HG02759 (cell line): ENCODE measurements at regions not wholly inside any gene's neighbourhood (a gene's known extent, or its start where the extent isn't known, plus 50 kb on each side); places are given as distances from the start of the nearest gene placed in this dataset.
A peak's percentile ranks its signal among the peaks of the same experiment; 100 is the strongest.

ENCODE experiments used
- ATAC-seq: cut with Tn5 transposase; IDR thresholded peaks from one replicate; pipeline ENCODE4 v1.9.1; 2021; ENCODE audit warnings: mild to moderate bottlenecking, moderate library complexity; ENCODE audit not compliant: unreplicated experiment

- ATAC-seq, result no peak
Measured at GRCh38 chr6:130755368-130756034, 71.7 kb upstream of the SMLR1 start.

DNA sequence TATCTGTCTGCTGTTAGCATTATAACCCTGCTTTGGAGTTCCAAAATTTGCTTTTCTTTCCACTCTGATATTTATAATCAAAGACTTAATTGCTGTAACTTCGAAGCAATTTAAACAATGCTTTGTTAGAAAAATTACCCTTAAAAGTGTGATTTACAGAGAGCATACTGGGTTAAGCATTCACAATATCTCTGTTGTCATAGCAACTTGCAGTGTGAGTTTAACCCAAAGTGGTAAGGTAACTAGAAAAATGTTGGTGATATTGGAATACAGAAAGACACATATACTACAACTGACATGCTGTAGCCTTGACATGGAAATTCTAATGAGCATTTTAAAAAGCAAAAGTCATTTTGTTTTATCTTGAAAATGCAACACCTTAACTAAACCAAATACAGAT lies 70.4 kb upstream of the SMLR1 start:
- no peak for ATAC-seq

- ATAC-seq, result no peak
Measured at GRCh38 chr6:130758813-130759212, 68.4 kb upstream of the SMLR1 start.

DNA sequence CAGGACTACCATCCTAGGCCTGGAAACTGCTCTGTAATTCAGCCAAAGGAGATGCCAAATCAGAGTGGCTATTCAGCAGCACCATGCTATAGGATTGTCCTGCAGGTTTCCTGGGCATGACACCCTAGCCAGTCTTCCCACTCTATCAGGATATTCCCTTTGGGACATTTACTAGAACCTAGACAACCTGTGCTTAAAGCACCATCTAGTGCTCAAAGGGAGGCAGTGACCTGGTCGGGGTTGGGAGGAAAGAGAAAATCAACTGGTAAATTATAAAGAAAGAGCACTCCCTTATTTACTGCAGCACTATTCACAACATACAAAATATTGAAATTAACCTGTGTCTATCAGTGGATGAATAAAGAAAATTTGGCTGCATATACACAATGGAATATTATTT lies 67.2 kb upstream of the SMLR1 start:
- ATAC-seq, result no peak

GRCh38 chr6:130761286-130761685 lies 65.9 kb upstream of the SMLR1 start:
- ATAC-seq, result no peak

DNA sequence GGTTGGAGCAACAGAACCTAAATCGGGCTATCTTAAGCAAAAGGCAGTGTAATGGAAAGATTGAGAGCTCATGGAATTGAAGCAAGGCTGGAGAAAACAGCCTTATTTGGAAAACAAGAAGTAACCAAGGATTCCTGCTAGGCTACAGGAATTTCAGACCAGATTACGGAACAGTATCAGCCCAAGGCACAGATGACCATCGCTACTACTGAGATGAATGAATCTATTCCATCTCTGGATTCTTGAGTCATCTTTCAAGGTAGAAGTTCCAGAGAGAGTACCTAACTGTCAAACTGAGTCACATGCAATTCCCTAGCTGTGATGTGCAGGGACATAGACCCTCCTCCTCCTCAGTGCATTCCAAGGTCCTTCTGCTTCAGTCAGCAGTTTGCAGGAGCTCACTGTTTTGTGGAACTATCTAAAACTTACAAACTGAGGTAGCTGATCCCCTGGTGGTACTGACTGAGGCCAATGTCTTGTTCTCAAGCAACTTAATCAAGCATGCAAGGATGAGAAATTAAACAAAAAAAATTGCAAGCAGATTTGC lies 62.0 kb upstream of the SMLR1 start:
- no peak for ATAC-seq

GRCh38 chr6:130766239-130767144 lies 60.7 kb upstream of the SMLR1 start:
- no peak for ATAC-seq

GRCh38 chr6:130769861-130770260 lies 57.3 kb upstream of the SMLR1 start:
- ATAC-seq, result no peak

DNA sequence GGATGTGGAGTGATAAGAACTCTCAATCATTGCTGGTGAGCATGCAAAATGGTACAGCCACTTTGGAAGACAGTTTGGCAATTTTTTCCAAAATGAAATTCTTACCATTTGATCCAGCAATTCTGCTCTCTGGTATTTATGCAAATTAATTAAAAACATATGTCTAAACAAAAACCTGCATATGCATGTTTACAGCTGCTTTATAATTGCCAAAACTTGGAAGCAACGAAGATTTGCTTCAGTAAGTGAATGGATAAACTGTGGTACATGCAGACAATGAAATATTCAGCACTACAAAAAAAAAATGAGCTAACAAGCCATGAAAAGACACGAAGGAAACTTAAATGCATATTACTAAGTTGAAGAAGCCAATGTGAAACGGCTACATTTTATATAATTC lies 55.5 kb upstream of the SMLR1 start:
- ATAC-seq, result no peak

DNA sequence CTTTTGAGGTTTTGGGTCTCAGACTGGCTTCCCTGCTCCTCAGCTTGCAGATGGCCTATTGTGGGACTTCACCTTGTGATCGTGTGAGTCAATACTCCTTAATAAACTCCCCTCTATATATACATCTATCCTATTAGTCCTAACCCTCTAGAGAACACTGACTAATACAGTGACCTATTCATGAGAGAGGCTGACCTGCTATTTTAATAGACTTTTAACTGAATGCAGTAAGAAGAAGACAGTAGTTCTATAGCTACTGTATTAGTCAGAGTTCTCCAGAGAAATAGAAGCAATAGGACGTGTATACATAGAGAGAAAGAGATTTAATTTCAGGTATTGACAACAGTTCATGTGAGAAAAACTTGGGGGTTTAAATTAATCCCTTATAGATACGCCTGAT lies 53.3 kb upstream of the SMLR1 start:
- ATAC-seq, result no peak

- ATAC-seq, result no peak
Measured at GRCh38 chr6:130775411-130776012, 51.7 kb upstream of the SMLR1 start.

DNA sequence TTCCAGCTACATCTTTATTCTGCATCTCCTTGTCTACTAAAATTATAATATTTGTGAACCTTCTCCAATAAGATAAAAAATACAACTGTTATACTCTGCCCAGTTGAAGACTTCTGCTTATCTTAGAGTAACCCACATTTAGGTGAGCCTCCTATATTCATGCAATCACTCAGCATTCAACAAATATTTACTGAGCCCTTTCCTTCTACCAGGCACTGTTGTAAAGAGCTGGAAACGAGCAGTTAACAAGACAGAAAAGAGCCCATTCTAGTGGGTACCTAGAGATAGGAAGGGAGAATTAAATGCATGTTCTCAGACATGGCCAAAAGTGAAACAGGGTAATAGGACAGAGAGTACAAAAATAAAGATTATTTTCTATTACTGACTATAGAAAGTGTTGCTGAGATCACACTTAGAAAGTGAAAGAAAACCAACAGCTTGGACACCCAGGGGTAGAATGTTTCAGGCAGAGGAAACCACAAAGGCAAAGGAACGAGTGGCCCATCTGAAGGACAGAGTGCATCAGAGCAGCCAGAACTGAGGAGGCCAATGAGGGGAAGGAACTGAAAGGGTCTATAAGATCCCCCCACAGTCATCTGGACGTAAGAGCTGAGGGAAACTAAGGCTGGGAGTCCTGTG lies 50.8 kb upstream of the SMLR1 start:
- ATAC-seq, result peak; percentile 94
